A549 (cell line): ENCODE measurements at regions not wholly inside any gene's neighbourhood (a gene's known extent, or its start where the extent isn't known, plus 50 kb on each side); places are given as distances from the start of the nearest gene placed in this dataset.

Source experiments
- ATAC-seq, 2 experiments: fragments of 200-7000 bp in 1 of 2; fragments of >200 bp in 1 of 2; cut with Nextera tagmentation in 1 of 2; cut with Tn5 transposase in 1 of 2; 3 replicates each; pipeline versions ENCODE4 v1.8.0 to v1.9.1; 2018 to 2020; ENCODE audit warnings: mild to moderate bottlenecking in 1 of 2, moderate library complexity in 1 of 2
- CTCF ChIA-PET: fragments of 300-600 bp; sonication (Branson Sonifier 250); formaldehyde crosslinking; extraction: SDS; loops from one replicate; lab custom pipeline; 2021; ENCODE audit warnings: antibody characterized with exemption, inconsistent platforms; lab: Yijun Ruan, JAX
- POLR2A ChIA-PET: fragments of 350-600 bp; formaldehyde crosslinking; extraction: SDS; loops from one replicate; lab custom pipeline; 2021; ENCODE audit warnings: antibody characterized with exemption, inconsistent platforms; lab: Yijun Ruan, JAX
- DNase-seq, 2 experiments: peaks; one replicate each; pipeline versions ENCODE4 v3.0.0 to v3.0.0-alpha.2; 2011 to 2016; ENCODE audit warnings: low read depth in 1 of 2, low spot score in 1 of 2
- FAIRE-seq: peaks from 2 replicates; lab custom pipeline; 2011; peaks lifted over from hg19 to GRCh38; lab: Jason Lieb, UNC
- H3K27ac ChIP-seq, 2 experiments: fragments of >200 bp; sonication (Bioruptor Twin); formaldehyde crosslinking; 3 replicates each; pipeline ENCODE4 v1.5.1; 2016 to 2017
- H3K4me1 ChIP-seq: fragments of >200 bp; sonication (Bioruptor Twin); formaldehyde crosslinking; 3 replicates; pipeline ENCODE4 v1.6.1; 2016
- H3K4me2 ChIP-seq: fragments of >200 bp; sonication (Bioruptor Twin); formaldehyde crosslinking; 3 replicates; pipeline ENCODE4 v1.6.1; 2016
- H3K4me3 ChIP-seq: fragments of >200 bp; sonication (Bioruptor Twin); formaldehyde crosslinking; 3 replicates; pipeline ENCODE4 v1.5.1; 2016
- H3K9me3 ChIP-seq: fragments of >200 bp; sonication (Bioruptor Twin); formaldehyde crosslinking; 3 replicates; pipeline ENCODE4 v1.6.1; 2016
- BHLHE40 ChIP-seq: IDR thresholded peaks from 2 replicates; pipeline ENCODE4 v1.6.1; 2012; ENCODE audit warnings: low read depth, low read length, inconsistent platforms
- CBX2 ChIP-seq: fragments of 200-600 bp; sonication (generic); IDR thresholded peaks from 2 replicates; pipeline ENCODE4 v1.6.1; 2016; ENCODE audit warnings: low read depth, mild to moderate bottlenecking, borderline replicate concordance
- CHD2 ChIP-seq: fragments of 150-350 bp; IDR thresholded peaks from 2 replicates; pipeline ENCODE4 v1.6.1; 2014; ENCODE audit warnings: low read length; ENCODE audit not compliant: partially characterized antibody
- EHF ChIP-seq: fragments of 250-450 bp; sonication (Bioruptor Pico); IDR thresholded peaks from 2 replicates; pipeline ENCODE4 v1.5.0; 2020; ENCODE audit warnings: mild to moderate bottlenecking
- EP300 ChIP-seq, 2 experiments: fragments of >200 bp; sonication (Bioruptor Twin); formaldehyde crosslinking; IDR thresholded peaks; 2 replicates in 1 of 2; 3 replicates in 1 of 2; pipeline ENCODE4 v1.6.1; 2016 to 2017
- GATA3 ChIP-seq: IDR thresholded peaks from 2 replicates; pipeline ENCODE4 v1.6.1; 2012; ENCODE audit warnings: borderline replicate concordance
- KDM1A ChIP-seq: fragments of 200-600 bp; sonication (generic); IDR thresholded peaks from 2 replicates; pipeline ENCODE4 v1.6.1; 2016; ENCODE audit warnings: low read depth, mild to moderate bottlenecking
- MAZ ChIP-seq: fragments of 150-350 bp; IDR thresholded peaks from 2 replicates; pipeline ENCODE4 v1.6.1; 2014; ENCODE audit warnings: antibody characterized with exemption, low read depth, low read length, borderline replicate concordance
- MYC ChIP-seq: IDR thresholded peaks from 2 replicates; pipeline ENCODE4 v1.6.1; 2012; ENCODE audit warnings: mild to moderate bottlenecking, inconsistent platforms, low read length, improper control_type of control experiment, borderline replicate concordance
- NFE2L2 ChIP-seq: fragments of 150-350 bp; conservative IDR thresholded peaks from 2 replicates; pipeline ENCODE4 v1.6.1; 2014; ENCODE audit warnings: low read length
- PHF8 ChIP-seq: fragments of 200-600 bp; sonication (generic); IDR thresholded peaks from 2 replicates; pipeline ENCODE4 v1.6.1; 2016; ENCODE audit warnings: low read depth, mild to moderate bottlenecking, antibody characterized with exemption, moderate library complexity, borderline replicate concordance
- POLR2A ChIP-seq: IDR thresholded peaks from 2 replicates; pipeline ENCODE4 v1.6.1; 2012; ENCODE audit warnings: mild to moderate bottlenecking, low read length
- POLR2AphosphoS2 ChIP-seq: conservative IDR thresholded peaks from 2 replicates; pipeline ENCODE4 v1.6.1; 2012; ENCODE audit warnings: low read length, improper control_type of control experiment, inconsistent platforms
- RAD21 ChIP-seq, 2 experiments: fragments of >200 bp in 1 of 2; sonication (Bioruptor Twin) in 1 of 2; formaldehyde crosslinking in 1 of 2; IDR thresholded peaks in 1 of 2; conservative IDR thresholded peaks in 1 of 2; 2 replicates in 1 of 2; 3 replicates in 1 of 2; pipeline ENCODE4 v1.6.1; 2012 to 2018; ENCODE audit warnings: inconsistent platforms in 1 of 2
- TFCP2L1 ChIP-seq: fragments of 250-450 bp; sonication (Bioruptor Pico); IDR thresholded peaks from 2 replicates; pipeline ENCODE4 v1.5.0; 2021; ENCODE audit warnings: mild to moderate bottlenecking
- ZC3H11A ChIP-seq: fragments of 450-650 bp; IDR thresholded peaks from 2 replicates; pipeline ENCODE4 v1.6.1; 2014; ENCODE audit warnings: antibody characterized with exemption, mild to moderate bottlenecking
- WGBS: methylation state at CpG from one replicate; pipeline ENCODE4 v1.1.6; 2017; ENCODE audit errors: missing lambda C conversion rate; 5-methylcytosine and 5-hydroxymethylcytosine counted together
- TF ChIP-seq, protein P1 (sequence below): fragments of >200 bp; sonication (Bioruptor Twin); formaldehyde crosslinking; IDR thresholded peaks from 3 replicates; pipeline ENCODE4 v1.6.1; 2016
- TF ChIP-seq, protein P2 (sequence below): fragments of 450-650 bp; IDR thresholded peaks from 2 replicates; pipeline ENCODE4 v1.6.1; 2014; ENCODE audit warnings: antibody characterized with exemption
- TF ChIP-seq, protein P3 (sequence below): fragments of 150-350 bp; IDR thresholded peaks from 2 replicates; pipeline ENCODE4 v1.6.1; 2014; ENCODE audit warnings: low read depth, mild to moderate bottlenecking, low read length
- TF ChIP-seq, protein P4 (sequence below): IDR thresholded peaks from 2 replicates; pipeline ENCODE4 v1.6.1; 2012; ENCODE audit warnings: low read depth, borderline replicate concordance
- TF ChIP-seq, protein P5 (sequence below): fragments of 250-450 bp; sonication (Bioruptor Pico); IDR thresholded peaks from 2 replicates; pipeline ENCODE4 v1.5.0; 2020; ENCODE audit warnings: low read depth, mild to moderate bottlenecking, moderate library complexity

DNA sequence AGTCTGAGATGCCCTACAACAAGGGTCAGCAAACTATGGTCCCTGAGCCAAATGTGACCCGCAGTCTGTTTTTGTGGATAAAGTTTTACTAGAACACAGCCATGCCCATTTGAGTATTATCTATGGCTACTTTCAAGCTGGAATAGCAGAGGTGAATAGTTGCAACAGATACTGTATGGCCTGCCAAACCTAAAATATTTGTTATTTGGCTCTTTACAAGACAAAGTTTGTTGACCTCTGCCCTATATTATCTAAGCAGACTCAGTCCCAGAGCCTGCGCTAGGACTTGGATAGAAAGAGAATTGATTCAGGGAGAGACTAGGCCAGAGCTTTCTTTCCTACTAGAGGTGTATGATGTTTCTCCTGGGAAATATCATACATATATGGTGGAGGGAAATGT, 81.7 kb upstream of the NMNAT3 start:
- WGBS = 83% methylated on average over 2 of the region's 2 CpGs
- Histone ChIP-seq H3K4me3 (no peak overlapping the region), H3K27ac (no peak overlapping the region), H3K4me1 (no peaks in the 10 kb centered on the region), H3K4me2 (no peak overlapping the region), H3K9me3 (no peaks in the 10 kb centered on the region)
- TF ChIP-seq, protein P1, sequence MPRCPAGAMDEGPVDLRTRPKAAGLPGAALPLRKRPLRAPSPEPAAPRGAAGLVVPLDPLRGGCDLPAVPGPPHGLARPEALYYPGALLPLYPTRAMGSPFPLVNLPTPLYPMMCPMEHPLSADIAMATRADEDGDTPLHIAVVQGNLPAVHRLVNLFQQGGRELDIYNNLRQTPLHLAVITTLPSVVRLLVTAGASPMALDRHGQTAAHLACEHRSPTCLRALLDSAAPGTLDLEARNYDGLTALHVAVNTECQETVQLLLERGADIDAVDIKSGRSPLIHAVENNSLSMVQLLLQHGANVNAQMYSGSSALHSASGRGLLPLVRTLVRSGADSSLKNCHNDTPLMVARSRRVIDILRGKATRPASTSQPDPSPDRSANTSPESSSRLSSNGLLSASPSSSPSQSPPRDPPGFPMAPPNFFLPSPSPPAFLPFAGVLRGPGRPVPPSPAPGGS = no peak
- ChIA-PET CTCF (no interaction called here), POLR2A (no interaction called here)
- DNase-seq (no peak), ATAC-seq (no peak), FAIRE-seq (no peak)

DNA sequence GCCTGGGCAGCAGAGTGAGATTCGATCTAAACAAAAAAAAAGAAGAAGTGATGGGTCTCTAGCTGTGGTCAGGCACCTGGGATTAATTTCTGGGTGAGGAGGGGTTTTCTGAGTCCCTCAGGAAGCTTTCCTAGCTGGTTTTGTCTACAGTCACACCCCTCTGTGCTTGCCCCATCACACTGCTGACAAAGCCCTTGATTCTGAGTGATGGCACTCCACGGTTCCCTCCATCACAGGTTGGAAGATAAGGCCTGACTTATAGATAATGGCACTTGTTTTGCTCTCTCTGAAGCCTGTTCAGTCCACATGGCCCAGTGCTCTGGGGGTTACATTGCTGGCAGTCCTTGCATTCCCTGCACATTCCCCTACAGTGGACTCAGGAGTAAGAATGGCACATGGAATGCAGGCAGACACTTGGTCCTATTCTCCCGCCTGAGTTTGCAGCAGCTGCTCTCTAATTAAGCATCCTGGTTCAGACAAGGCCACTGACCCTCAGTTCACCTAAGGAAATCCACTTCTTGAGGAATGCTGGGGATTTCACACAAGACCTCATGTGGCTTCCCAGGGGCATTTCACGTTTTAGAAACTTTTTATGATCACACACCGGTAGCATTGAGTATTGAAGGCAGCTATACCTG, 81.0 kb upstream of the NMNAT3 start:
- H3K27ac ChIP-seq = no peak overlapping the region
- 42% methylated on average over 4 of the region's 5 CpGs for WGBS
- no peak for FAIRE-seq
- no peak for TF ChIP-seq KDM1A
- TF ChIP-seq, protein P2, sequence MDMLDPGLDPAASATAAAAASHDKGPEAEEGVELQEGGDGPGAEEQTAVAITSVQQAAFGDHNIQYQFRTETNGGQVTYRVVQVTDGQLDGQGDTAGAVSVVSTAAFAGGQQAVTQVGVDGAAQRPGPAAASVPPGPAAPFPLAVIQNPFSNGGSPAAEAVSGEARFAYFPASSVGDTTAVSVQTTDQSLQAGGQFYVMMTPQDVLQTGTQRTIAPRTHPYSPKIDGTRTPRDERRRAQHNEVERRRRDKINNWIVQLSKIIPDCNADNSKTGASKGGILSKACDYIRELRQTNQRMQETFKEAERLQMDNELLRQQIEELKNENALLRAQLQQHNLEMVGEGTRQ = no peak
- no peak for TF ChIP-seq POLR2AphosphoS2
- no peak for TF ChIP-seq PHF8
- no peak for TF ChIP-seq MAZ
- no peak for TF ChIP-seq CHD2
- no peak for TF ChIP-seq MYC
- no peak for TF ChIP-seq NFE2L2
- TF ChIP-seq, protein P3, sequence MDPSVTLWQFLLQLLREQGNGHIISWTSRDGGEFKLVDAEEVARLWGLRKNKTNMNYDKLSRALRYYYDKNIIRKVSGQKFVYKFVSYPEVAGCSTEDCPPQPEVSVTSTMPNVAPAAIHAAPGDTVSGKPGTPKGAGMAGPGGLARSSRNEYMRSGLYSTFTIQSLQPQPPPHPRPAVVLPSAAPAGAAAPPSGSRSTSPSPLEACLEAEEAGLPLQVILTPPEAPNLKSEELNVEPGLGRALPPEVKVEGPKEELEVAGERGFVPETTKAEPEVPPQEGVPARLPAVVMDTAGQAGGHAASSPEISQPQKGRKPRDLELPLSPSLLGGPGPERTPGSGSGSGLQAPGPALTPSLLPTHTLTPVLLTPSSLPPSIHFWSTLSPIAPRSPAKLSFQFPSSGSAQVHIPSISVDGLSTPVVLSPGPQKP = no peak
- no peak for TF ChIP-seq EHF (CRISPR knock-in tag)
- no peak for TF ChIP-seq ZC3H11A
- H3K9me3 ChIP-seq = no peaks in the 10 kb centered on the region
- no peak overlapping the region for H3K4me3 ChIP-seq
- no peak overlapping the region for H3K4me2 ChIP-seq
- no peak for ATAC-seq
- CTCF ChIA-PET = no interaction called here
- no peak for DNase-seq
- no peaks in the 10 kb centered on the region for H3K4me1 ChIP-seq
- POLR2A ChIA-PET = no interaction called here

DNA sequence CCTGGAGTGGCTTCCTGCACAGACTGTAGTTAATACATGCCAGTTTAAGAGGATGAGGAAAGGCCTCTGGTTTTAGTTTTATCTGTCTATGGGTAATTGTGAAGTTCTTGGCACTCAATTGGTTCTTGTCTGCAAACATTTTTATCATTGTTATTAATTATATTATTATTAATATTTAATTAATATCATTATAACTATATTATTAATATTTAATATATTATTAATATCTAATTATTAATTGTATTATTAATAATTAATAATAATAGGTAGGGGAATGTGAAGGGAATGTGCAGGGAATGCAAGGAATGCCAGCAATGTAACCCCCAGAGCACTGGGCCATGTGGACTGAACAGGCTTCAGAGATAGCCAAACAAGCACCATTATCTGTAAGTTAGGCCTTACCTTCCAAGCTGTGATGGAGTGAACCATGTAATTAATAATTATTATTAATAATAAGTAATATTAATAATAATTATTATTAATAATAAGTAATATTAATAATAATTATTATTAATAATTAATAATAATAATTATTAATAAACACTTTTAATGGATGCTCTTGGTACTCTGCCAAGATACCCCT, 79.8 kb upstream of the NMNAT3 start:
- H3K4me2 ChIP-seq = no peak overlapping the region
- no peak for TF ChIP-seq POLR2A
- TF ChIP-seq, protein P2 = no peak
- TF ChIP-seq, protein P4, sequence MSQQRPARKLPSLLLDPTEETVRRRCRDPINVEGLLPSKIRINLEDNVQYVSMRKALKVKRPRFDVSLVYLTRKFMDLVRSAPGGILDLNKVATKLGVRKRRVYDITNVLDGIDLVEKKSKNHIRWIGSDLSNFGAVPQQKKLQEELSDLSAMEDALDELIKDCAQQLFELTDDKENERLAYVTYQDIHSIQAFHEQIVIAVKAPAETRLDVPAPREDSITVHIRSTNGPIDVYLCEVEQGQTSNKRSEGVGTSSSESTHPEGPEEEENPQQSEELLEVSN = no peak
- TF ChIP-seq CBX2 = no peak
- no peak for TF ChIP-seq TFCP2L1
- no peak for TF ChIP-seq EP300 (IDR thresholded peaks at IDR 0.05)
- no peak for TF ChIP-seq POLR2AphosphoS2
- no peak for TF ChIP-seq RAD21 (conservative IDR thresholded peaks at IDR 0.05 in 1 of 2, IDR thresholded peaks at IDR 0.05 in 1 of 2)
- no peak for TF ChIP-seq GATA3
- TF ChIP-seq, protein P5, sequence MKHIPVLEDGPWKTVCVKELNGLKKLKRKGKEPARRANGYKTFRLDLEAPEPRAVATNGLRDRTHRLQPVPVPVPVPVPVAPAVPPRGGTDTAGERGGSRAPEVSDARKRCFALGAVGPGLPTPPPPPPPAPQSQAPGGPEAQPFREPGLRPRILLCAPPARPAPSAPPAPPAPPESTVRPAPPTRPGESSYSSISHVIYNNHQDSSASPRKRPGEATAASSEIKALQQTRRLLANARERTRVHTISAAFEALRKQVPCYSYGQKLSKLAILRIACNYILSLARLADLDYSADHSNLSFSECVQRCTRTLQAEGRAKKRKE = no peak
- no peak for TF ChIP-seq BHLHE40
- no peaks in the 10 kb centered on the region for H3K9me3 ChIP-seq
- ChIA-PET POLR2A (no interaction called here), CTCF (no interaction called here)
- H3K4me3 ChIP-seq = no peak overlapping the region
- FAIRE-seq (no peak), DNase-seq (no peak), ATAC-seq (no peak)
- no peaks in the 10 kb centered on the region for H3K4me1 ChIP-seq
- no peak overlapping the region for H3K27ac ChIP-seq
